HepG2 (cell line): ENCODE measurements at regions not wholly inside any gene's neighbourhood (a gene's known extent, or its start where the extent isn't known, plus 50 kb on each side); places are given as distances from the start of the nearest gene placed in this dataset.

Source experiments
- ATAC-seq: fragments of 200-7000 bp; cut with Tn5 transposase; 3 replicates; pipeline ENCODE4 v1.9.1; 2020; ENCODE audit warnings: mild to moderate bottlenecking, moderate library complexity
- BruUV-seq: library from RNA; stranded (reverse); fragments of 400-500 nt; replicated peaks from 2 replicates; lab custom pipeline; 2021; lab: Mats Ljungman, UMichigan
- CTCF ChIA-PET: fragments of 300-600 bp; formaldehyde crosslinking; extraction: SDS; loops from one replicate; lab custom pipeline; 2021; ENCODE audit warnings: low total read pairs, inconsistent platforms, low intra/inter-chr PET ratio; lab: Yijun Ruan, JAX
- POLR2A ChIA-PET: fragments of 350-600 bp; sonication (Branson Sonifier 250); formaldehyde crosslinking; loops from one replicate; lab custom pipeline; 2020; ENCODE audit warnings: antibody characterized with exemption, inconsistent platforms; lab: Yijun Ruan, JAX
- DNase-seq: peaks from one replicate; pipeline ENCODE4 v3.0.0-alpha.2; 2015; ENCODE audit warnings: low spot score
- FAIRE-seq: peaks from 3 replicates; lab custom pipeline; 2011; peaks lifted over from hg19 to GRCh38; lab: Jason Lieb, UNC
- H2AFZ ChIP-seq: one replicate; pipeline ENCODE4 v1.6.1; 2011; ENCODE audit warnings: low read length, inconsistent platforms
- H3K27ac ChIP-seq: fragments of 300-600 bp; 3 replicates; pipeline ENCODE4 v1.8.0; 2011; ENCODE audit warnings: mixed run types, mild to moderate bottlenecking, mixed read lengths, low read length, inconsistent platforms; ENCODE audit not compliant: insufficient read depth; ENCODE audit errors: extremely low read length
- H3K27me3 ChIP-seq, 2 experiments: fragments of 200-600 bp in 1 of 2; 2 replicates in 1 of 2; 3 replicates in 1 of 2; pipeline versions ENCODE4 v1.6.0 to v1.8.0; 2011; ENCODE audit warnings: low read length in 2 of 2, mild to moderate bottlenecking in 2 of 2, moderate library complexity in 2 of 2, inconsistent platforms in 1 of 2; ENCODE audit not compliant: insufficient read depth in 2 of 2, control insufficient read depth in 1 of 2
- H3K36me3 ChIP-seq, 2 experiments: fragments of 200-600 bp in 1 of 2; replicated peaks in 1 of 2; 2 replicates in 1 of 2; 3 replicates in 1 of 2; pipeline versions ENCODE4 v1.5.1 to v1.8.0; 2011; ENCODE audit warnings: low read length in 2 of 2, inconsistent platforms in 1 of 2; ENCODE audit not compliant: insufficient read depth in 2 of 2, control insufficient read depth in 1 of 2
- H3K4me1 ChIP-seq: 2 replicates; pipeline ENCODE4 v1.5.1; 2012; ENCODE audit warnings: low read length, inconsistent platforms; ENCODE audit not compliant: insufficient read depth
- H3K4me2 ChIP-seq: 2 replicates; pipeline ENCODE4 v1.6.0; 2011; ENCODE audit warnings: low read depth, low read length, inconsistent platforms
- H3K4me3 ChIP-seq, 3 experiments: fragments of 200-600 bp in 1 of 3; sonication (generic), shearing (Covaris generic) in 1 of 3; replicated peaks in 1 of 3; 2 replicates each; pipeline ENCODE4 v1.5.1; 2011 to 2016; ENCODE audit warnings: low read length in 3 of 3, inconsistent platforms in 2 of 3, low read depth in 2 of 3, mild to moderate bottlenecking in 2 of 3, control low read depth in 1 of 3, mixed read lengths in 1 of 3; ENCODE audit not compliant: insufficient read depth in 1 of 3
- H3K79me2 ChIP-seq: one replicate; pipeline ENCODE4 v1.6.1; 2011; ENCODE audit warnings: low read length, inconsistent platforms; ENCODE audit not compliant: insufficient read depth
- H3K9ac ChIP-seq: 2 replicates; pipeline ENCODE4 v1.6.0; 2011; ENCODE audit warnings: mild to moderate bottlenecking, low read depth, low read length, inconsistent platforms; ENCODE audit not compliant: insufficient read depth
- H3K9me3 ChIP-seq: 2 replicates; pipeline ENCODE4 v1.5.1; 2012; ENCODE audit warnings: mild to moderate bottlenecking, low read length
- H4K20me1 ChIP-seq: 2 replicates; pipeline ENCODE4 v1.6.0; 2011; ENCODE audit warnings: inconsistent platforms, mild to moderate bottlenecking, low read length, moderate library complexity; ENCODE audit not compliant: insufficient read depth
- ARNT ChIP-seq: fragments of 450-650 bp; IDR thresholded peaks from 2 replicates; pipeline ENCODE4 v1.6.1; 2017
- SMYD3 ChIP-seq: sonication (generic); formaldehyde crosslinking; IDR thresholded peaks from 2 replicates; pipeline ENCODE4 v1.8.1; 2023; ENCODE audit warnings: mild to moderate bottlenecking, missing genetic modification reagents
- XRCC5 ChIP-seq: fragments of 200-400 bp; formaldehyde crosslinking; optimal IDR thresholded peaks from 2 replicates; pipeline ENCODE3; 2017; ENCODE audit warnings: mild to moderate bottlenecking, low read length
- ZBTB4 ChIP-seq: sonication (generic); formaldehyde crosslinking; IDR thresholded peaks from 2 replicates; pipeline ENCODE4 v1.4.0; 2020; ENCODE audit warnings: missing genetic modification reagents, mild to moderate bottlenecking, borderline replicate concordance
- ZNF18 ChIP-seq: sonication (generic); formaldehyde crosslinking; IDR thresholded peaks from 2 replicates; pipeline ENCODE4 v1.8.0; 2022; ENCODE audit warnings: mild to moderate bottlenecking, missing genetic modification reagents; ENCODE audit not compliant: insufficient replicate concordance
- ZNF253 ChIP-seq: sonication (generic); formaldehyde crosslinking; IDR thresholded peaks from 2 replicates; pipeline ENCODE4 v1.8.0; 2022; ENCODE audit warnings: mild to moderate bottlenecking, missing genetic modification reagents, borderline replicate concordance
- ZNF512 ChIP-seq: sonication (generic); formaldehyde crosslinking; IDR thresholded peaks from 2 replicates; pipeline ENCODE4 v1.4.0; 2020; ENCODE audit warnings: mild to moderate bottlenecking, missing genetic modification reagents
- ZNF746 ChIP-seq: sonication (generic); formaldehyde crosslinking; IDR thresholded peaks from 2 replicates; pipeline ENCODE4 v1.8.0; 2022; ENCODE audit warnings: mild to moderate bottlenecking, missing genetic modification reagents
- WGBS: methylation state at CpG from one replicate; pipeline ENCODE4 v1.1.6; 2017; ENCODE audit warnings: low lambda C conversion rate; 5-methylcytosine and 5-hydroxymethylcytosine counted together
- in situ Hi-C: cut with HindIII; loops from 2 replicates; pipeline ENCODE4 v1.10.0; 2017; ENCODE audit warnings: low pct_unique_long_range_greater_than_20kb; ENCODE audit not compliant: extremely low pct_ligation_motif_present
- intact Hi-C: fragments of 100-400 bp; cut with micrococcal nuclease; formaldehyde crosslinking; loops from one replicate; pipeline ENCODE4 v1.10.0; 2022; ENCODE audit not compliant: unreplicated experiment

GRCh38 chr12:42834062-42834461 lies 244.5 kb upstream of the PRICKLE1 start:
- H3K27me3 ChIP-seq, result no peaks in the 10 kb centered on the region
- CTCF ChIA-PET, result no interaction called here
- no peaks in the 10 kb centered on the region for H3K9me3 ChIP-seq
- no peaks in the 10 kb centered on the region for H3K36me3 ChIP-seq
- H3K9ac ChIP-seq, result no peak overlapping the region
- TF ChIP-seq ZNF512 (CRISPR knock-in tag) (no peak), ZNF18 (CRISPR knock-in tag) (no peak), ARNT (no peak), SMYD3 (CRISPR knock-in tag) (no peak), ZNF746 (no peak), ZNF253 (CRISPR knock-in tag) (no peak), XRCC5 (no peak), ZBTB4 (CRISPR knock-in tag) (no peak)
- no peak overlapping the region for H3K27ac ChIP-seq
- in situ Hi-C loops, result no loop called here
- DNase-seq (no peak), FAIRE-seq (no peak), ATAC-seq (no peak)
- H2AFZ ChIP-seq, result no peak overlapping the region
- H3K79me2 ChIP-seq, result no peaks in the 10 kb centered on the region
- no peaks in the 10 kb centered on the region for H4K20me1 ChIP-seq
- intact Hi-C loops, result no loop called here
- no TSS peak for BruUV-seq
- no peak overlapping the region for H3K4me2 ChIP-seq
- POLR2A ChIA-PET, result no interaction called here
- 31% methylated on average over 2 of the region's 2 CpGs for WGBS
- no peaks in the 10 kb centered on the region for H3K4me1 ChIP-seq
- no peak overlapping the region for H3K4me3 ChIP-seq
